ENCODE measurements at regions not wholly inside any gene's neighbourhood (a gene's known extent, or its start where the extent isn't known, plus 50 kb on each side); places are given as distances from the start of the nearest gene placed in this dataset.

- H4K20me1 ChIP-seq (ENCODE audit: insufficient read depth), result no peaks in the 10 kb centered on the region
- no peaks in the 10 kb centered on the region for H3K9me3 ChIP-seq (ENCODE audit: low read length)
- H3K9me2 ChIP-seq (ENCODE audit: insufficient read depth, low read length), result no peaks in the 10 kb centered on the region
- H2AFZ ChIP-seq (ENCODE audit: low read depth, low read length), result no peak overlapping the region
- H3K36me3 ChIP-seq (ENCODE audit: insufficient read depth, low read length), result no peaks in the 10 kb centered on the region
- H3F3A ChIP-seq (ENCODE audit: insufficient read depth, low read length, poor library complexity, severe bottlenecking), result no peaks in the 10 kb centered on the region
- no peak overlapping the region for H3K27ac ChIP-seq (ENCODE audit: low read length)
- H3K4me2 ChIP-seq (ENCODE audit: low read length), result no peak overlapping the region
- no peak overlapping the region for H3K9ac ChIP-seq (ENCODE audit: low read length)
- TF ChIP-seq EP300 (conservative IDR thresholded peaks at IDR 0.05; ENCODE audit: poor library complexity, severe bottlenecking) (no peak), CTCF (IDR thresholded peaks at IDR 0.05; ENCODE audit: poor library complexity, severe bottlenecking) (no peak), EZH2 (IDR thresholded peaks at IDR 0.05; ENCODE audit: borderline replicate concordance, insufficient read depth, low read length, poor library complexity, severe bottlenecking) (no peak), SMC3 (conservative IDR thresholded peaks at IDR 0.05; ENCODE audit: poor library complexity) (no peak), TAF1 (IDR thresholded peaks at IDR 0.05; ENCODE audit: low read depth) (no peak), REST (IDR thresholded peaks at IDR 0.05; ENCODE audit: borderline replicate concordance) (no peak), RAD21 (conservative IDR thresholded peaks at IDR 0.05) (no peak), MXI1 (conservative IDR thresholded peaks at IDR 0.05; ENCODE audit: poor library complexity, severe bottlenecking) (no peak), POLR2AphosphoS5 (IDR thresholded peaks at IDR 0.05) (no peak)
- H3K4me3 ChIP-seq (ENCODE audit: low read length), result no peak overlapping the region
- H3K27me3 ChIP-seq (ENCODE audit: insufficient read depth, low read depth, low read length), result no peaks in the 10 kb centered on the region
- H3K79me2 ChIP-seq (replicated peaks; ENCODE audit: insufficient read depth, low read length), result no peaks in the 10 kb centered on the region
Measured at GRCh38 chr2:234375176-234375880, 121.6 kb downstream of the ARL4C start.

GRCh38 chr2:234374736-234375135 lies 122.1 kb downstream of the ARL4C start:
- Histone ChIP-seq H3K27ac (ENCODE audit: low read length) (no peak overlapping the region), H2AFZ (ENCODE audit: low read depth, low read length) (no peak overlapping the region), H3K79me2 (replicated peaks; ENCODE audit: insufficient read depth, low read length) (no peaks in the 10 kb centered on the region), H3K4me2 (ENCODE audit: low read length) (no peak overlapping the region), H3K9me3 (ENCODE audit: low read length) (no peaks in the 10 kb centered on the region), H3K36me3 (ENCODE audit: insufficient read depth, low read length) (no peaks in the 10 kb centered on the region), H3K27me3 (ENCODE audit: insufficient read depth, low read depth, low read length) (no peaks in the 10 kb centered on the region), H3K9me2 (ENCODE audit: insufficient read depth, low read length) (no peaks in the 10 kb centered on the region), H3F3A (ENCODE audit: insufficient read depth, low read length, poor library complexity, severe bottlenecking) (no peaks in the 10 kb centered on the region), H3K4me3 (ENCODE audit: low read length) (no peak overlapping the region), H3K9ac (ENCODE audit: low read length) (no peak overlapping the region), H4K20me1 (ENCODE audit: insufficient read depth) (no peaks in the 10 kb centered on the region)
- TF ChIP-seq REST (IDR thresholded peaks at IDR 0.05; ENCODE audit: borderline replicate concordance) (no peak), SMC3 (conservative IDR thresholded peaks at IDR 0.05; ENCODE audit: poor library complexity) (no peak), MXI1 (conservative IDR thresholded peaks at IDR 0.05; ENCODE audit: poor library complexity, severe bottlenecking) (no peak), TAF1 (IDR thresholded peaks at IDR 0.05; ENCODE audit: low read depth) (no peak), EZH2 (IDR thresholded peaks at IDR 0.05; ENCODE audit: borderline replicate concordance, insufficient read depth, low read length, poor library complexity, severe bottlenecking) (no peak), CTCF (IDR thresholded peaks at IDR 0.05; ENCODE audit: poor library complexity, severe bottlenecking) (no peak), POLR2AphosphoS5 (IDR thresholded peaks at IDR 0.05) (no peak), RAD21 (conservative IDR thresholded peaks at IDR 0.05) (no peak), EP300 (conservative IDR thresholded peaks at IDR 0.05; ENCODE audit: poor library complexity, severe bottlenecking) (no peak)
